Right lobe of liver (tissue), 6 donors: ENCODE measurements at regions not wholly inside any gene's neighbourhood (a gene's known extent, or its start where the extent isn't known, plus 50 kb on each side); places are given as distances from the start of the nearest gene placed in this dataset.

ENCODE experiments used
- ATAC-seq, 4 donors: fragments of 200-7000 bp; cut with Tn5 transposase; one replicate each; pipeline ENCODE4 v1.9.1; 2020; ENCODE audit warnings: mild to moderate bottlenecking in 4 of 4, moderate library complexity in 4 of 4
- DNase-seq, 3 donors: peaks; one replicate each; pipeline ENCODE4 v3.0.0-alpha.2; 2020
- H3K27ac ChIP-seq, 3 donors: fragments of 200-600 bp; one replicate each; pipeline ENCODE4 v1.8.0; 2022
- H3K27me3 ChIP-seq, 2 donors: fragments of 200-600 bp; one replicate each; pipeline ENCODE4 v1.8.0; 2022
- H3K36me3 ChIP-seq, 4 donors: fragments of 200-600 bp; sonication (generic) in 1 of 4; one replicate each; pipeline versions ENCODE4 v1.5.1 to v1.8.0; 2017 to 2022; ENCODE audit warnings: control low read depth in 1 of 4
- H3K4me1 ChIP-seq, 4 donors: fragments of 200-600 bp; sonication (generic) in 1 of 4; one replicate each; pipeline versions ENCODE4 v1.5.1 to v1.8.0; 2017 to 2022; ENCODE audit warnings: control low read depth in 1 of 4
- H3K4me3 ChIP-seq, 3 donors: fragments of 200-600 bp; one replicate each; pipeline ENCODE4 v1.8.0; 2022
- H3K9me3 ChIP-seq, 4 donors: fragments of 200-600 bp; sonication (generic) in 1 of 4; one replicate each; pipeline versions ENCODE4 v1.5.1 to v1.8.0; 2017 to 2022; ENCODE audit warnings: control low read depth in 1 of 4
- CTCF ChIP-seq, 4 donors: fragments of 200-600 bp in 3 of 4; fragments of 450-650 bp in 1 of 4; IDR thresholded peaks; one replicate each; pipeline versions ENCODE4 v1.5.1 to v1.8.0; 2016 to 2022; ENCODE audit warnings: antibody characterized with exemption in 4 of 4, mild to moderate bottlenecking in 2 of 4
- POLR2A ChIP-seq: fragments of 450-650 bp; IDR thresholded peaks from one replicate; pipeline ENCODE4 v1.6.1; 2017; ENCODE audit warnings: antibody characterized with exemption, mild to moderate bottlenecking
- WGBS: methylation state at CpG from one replicate; pipeline ENCODE4 v1.1.6; 2018; ENCODE audit warnings: low coverage, low lambda C conversion rate; ENCODE audit not compliant: insufficient coverage; ENCODE audit errors: missing lambda C conversion rate; 5-methylcytosine and 5-hydroxymethylcytosine counted together
- intact Hi-C, 2 donors: fragments of 100-400 bp; cut with DNase I; formaldehyde crosslinking; loops; one replicate each; pipeline versions ENCODE4 v1.11.2 to v1.14.1; 2022
- donor health status: DM: no; HTN: yes; CAD: no.
- donor health status: DM: no; HTN: no; CAD: no.
- donor health status: DM: no; HTN: no; CAD: no.
- donor health status: DM: no; HTN: yes; CAD: no.
- donor health status: DM: no; HTN: yes; CAD: no.

DNA sequence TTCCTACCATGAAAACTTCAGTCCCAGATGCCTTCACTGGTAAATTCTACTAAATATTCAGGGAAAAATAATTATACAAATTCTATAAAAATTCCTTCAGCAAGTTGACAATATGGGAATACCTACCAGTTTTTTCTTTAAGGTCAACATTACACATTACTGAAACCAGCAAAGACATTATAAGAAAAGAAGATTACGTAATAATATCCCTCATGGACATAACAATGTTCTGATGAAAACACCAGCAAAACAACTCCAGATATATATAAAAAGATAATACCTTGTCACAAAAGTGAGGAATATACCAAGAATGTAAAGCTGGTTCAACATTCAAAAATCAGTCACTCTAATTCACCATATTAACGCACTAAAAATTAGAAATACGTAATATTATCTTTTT is 507.9 kb downstream of the DMRTA1 start:
- intact Hi-C loops, result no loop called here
- Histone ChIP-seq H3K4me1 (peaks cover 0 to 11% (median 3%) of the 10 kb centered on the region in 4 donors), H3K9me3 (no peaks in the 10 kb centered on the region), H3K36me3 (no peaks in the 10 kb centered on the region), H3K4me3 (no peak overlapping the region), H3K27ac (no peak overlapping the region), H3K27me3 (no peaks in the 10 kb centered on the region)
- WGBS, result 71% methylated on average over 3 of the region's 3 CpGs
- ATAC-seq, result no peak
- no peak for DNase-seq
- no peak for TF ChIP-seq CTCF (IDR thresholded peaks at IDR 0.05)
- TF ChIP-seq POLR2A, result no peak

DNA sequence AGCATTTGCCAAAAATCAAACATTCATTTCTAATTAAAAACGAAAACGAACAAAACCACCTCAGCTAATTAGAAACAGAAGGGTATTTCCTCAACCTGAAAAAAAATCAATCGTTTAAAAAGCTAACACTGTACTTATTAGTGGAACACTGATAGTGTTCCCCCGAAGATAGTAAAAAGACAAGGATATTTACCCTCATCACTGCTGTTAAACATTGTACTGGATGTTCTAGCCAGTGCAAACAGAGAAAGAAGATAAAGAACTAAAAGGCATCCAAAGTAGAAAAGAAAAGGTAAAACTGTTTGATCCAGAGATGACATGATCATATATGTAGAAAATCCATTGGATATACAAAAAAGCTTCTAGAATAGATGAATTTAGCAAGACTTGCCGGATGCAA is 508.3 kb downstream of the DMRTA1 start:
- Histone ChIP-seq H3K27ac (peak overlapping the region in 1 of 3 donors; percentile 19), H3K27me3 (no peaks in the 10 kb centered on the region), H3K36me3 (no peaks in the 10 kb centered on the region), H3K4me1 (peaks cover 0 to 11% (median 3%) of the 10 kb centered on the region in 4 donors), H3K9me3 (no peaks in the 10 kb centered on the region), H3K4me3 (no peak overlapping the region)
- DNase-seq (no peak), ATAC-seq (peak; percentile 79 to 90 (median 84))
- intact Hi-C loops, result no loop called here
- TF ChIP-seq CTCF (IDR thresholded peaks at IDR 0.05) (no peak), POLR2A (no peak)
- WGBS, result 16% methylated on average over 5 of the region's 5 CpGs

- H3K27ac ChIP-seq, result no peak overlapping the region
- DNase-seq, result no peak
- no peaks in the 10 kb centered on the region for H3K36me3 ChIP-seq
- intact Hi-C loops, result no loop called here
- ATAC-seq, result no peak
- peaks cover 0 to 6% (median 0%) of the 10 kb centered on the region in 4 donors for H3K4me1 ChIP-seq
- no peak overlapping the region for H3K4me3 ChIP-seq
- TF ChIP-seq POLR2A (no peak), CTCF (IDR thresholded peaks at IDR 0.05) (no peak)
- no peaks in the 10 kb centered on the region for H3K27me3 ChIP-seq
- H3K9me3 ChIP-seq, result no peaks in the 10 kb centered on the region
Measured at GRCh38 chr9:22969350-22969979, 522.8 kb downstream of the DMRTA1 start.

GRCh38 chr9:22970434-22970975 is 523.9 kb downstream of the DMRTA1 start:
- 23% methylated on average over 7 of the region's 7 CpGs for WGBS
- intact Hi-C loops, result no loop called here
- no peaks in the 10 kb centered on the region for H3K36me3 ChIP-seq
- H3K27me3 ChIP-seq, result no peaks in the 10 kb centered on the region
- no peak overlapping the region for H3K4me3 ChIP-seq
- no peak overlapping the region for H3K27ac ChIP-seq
- TF ChIP-seq POLR2A (no peak), CTCF (IDR thresholded peaks at IDR 0.05) (no peak)
- peaks cover 0 to 6% (median 0%) of the 10 kb centered on the region in 4 donors for H3K4me1 ChIP-seq
- no peaks in the 10 kb centered on the region for H3K9me3 ChIP-seq
- DNase-seq, result no peak
- peak; percentile 61 to 73 (median 67) for ATAC-seq
